ENCODE measurements at regions not wholly inside any gene's neighbourhood (a gene's known extent, or its start where the extent isn't known, plus 50 kb on each side); places are given as distances from the start of the nearest gene placed in this dataset.

DNA sequence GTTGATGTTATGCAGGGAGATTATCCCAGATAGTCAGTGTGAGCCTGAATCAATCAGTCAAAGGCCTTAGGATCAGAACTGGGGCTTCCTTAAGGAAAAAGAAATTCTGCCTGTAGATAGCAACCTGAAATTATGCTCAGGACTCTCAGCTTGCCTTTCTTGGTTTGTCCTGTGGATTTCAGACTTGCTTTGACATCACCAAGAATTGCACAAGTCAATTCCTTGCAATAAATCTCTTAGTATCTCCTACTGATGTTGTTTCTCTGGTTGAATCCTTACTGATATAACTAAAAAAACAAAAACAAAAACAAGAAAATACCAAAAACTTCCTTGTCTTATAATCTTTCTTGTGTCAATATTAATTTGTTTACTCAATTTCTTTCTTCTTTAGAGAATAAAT, 258.9 kb upstream of the TCF21 start:
- H3K4me3 ChIP-seq (ENCODE audit: low read depth, low read length) = no peak overlapping the region
- TF ChIP-seq, protein P1, sequence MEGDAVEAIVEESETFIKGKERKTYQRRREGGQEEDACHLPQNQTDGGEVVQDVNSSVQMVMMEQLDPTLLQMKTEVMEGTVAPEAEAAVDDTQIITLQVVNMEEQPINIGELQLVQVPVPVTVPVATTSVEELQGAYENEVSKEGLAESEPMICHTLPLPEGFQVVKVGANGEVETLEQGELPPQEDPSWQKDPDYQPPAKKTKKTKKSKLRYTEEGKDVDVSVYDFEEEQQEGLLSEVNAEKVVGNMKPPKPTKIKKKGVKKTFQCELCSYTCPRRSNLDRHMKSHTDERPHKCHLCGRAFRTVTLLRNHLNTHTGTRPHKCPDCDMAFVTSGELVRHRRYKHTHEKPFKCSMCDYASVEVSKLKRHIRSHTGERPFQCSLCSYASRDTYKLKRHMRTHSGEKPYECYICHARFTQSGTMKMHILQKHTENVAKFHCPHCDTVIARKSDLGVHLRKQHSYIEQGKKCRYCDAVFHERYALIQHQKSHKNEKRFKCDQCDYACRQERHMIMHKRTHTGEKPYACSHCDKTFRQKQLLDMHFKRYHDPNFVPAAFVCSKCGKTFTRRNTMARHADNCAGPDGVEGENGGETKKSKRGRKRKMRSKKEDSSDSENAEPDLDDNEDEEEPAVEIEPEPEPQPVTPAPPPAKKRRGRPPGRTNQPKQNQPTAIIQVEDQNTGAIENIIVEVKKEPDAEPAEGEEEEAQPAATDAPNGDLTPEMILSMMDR (IDR thresholded peaks at IDR 0.05; ENCODE audit: low read depth, low read length, missing control alignments) = no peak
- DNase-seq (ENCODE audit: low read depth) = no peak

DNA sequence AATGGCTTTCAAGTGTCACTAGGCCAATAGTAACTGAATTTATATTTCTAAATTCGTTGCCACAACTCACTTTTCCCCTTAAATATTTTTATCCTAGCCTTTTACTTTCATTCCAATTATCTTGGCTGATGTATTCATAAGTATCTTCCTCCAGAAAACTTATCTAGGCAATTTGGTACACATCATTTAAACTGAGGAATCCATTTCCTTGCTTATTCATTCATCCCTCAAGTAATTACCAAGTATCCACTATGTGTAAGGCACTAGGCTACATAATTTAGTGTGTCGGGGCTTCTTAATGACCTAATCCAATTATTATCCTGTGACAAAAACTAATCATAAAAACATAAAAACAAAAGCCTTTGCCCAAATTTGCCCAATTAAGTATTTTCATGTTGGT, 258.3 kb upstream of the TCF21 start:
- no peak for DNase-seq (ENCODE audit: low read depth)
- no peak overlapping the region for H3K4me3 ChIP-seq (ENCODE audit: low read depth, low read length)
- TF ChIP-seq, protein P1 (IDR thresholded peaks at IDR 0.05; ENCODE audit: low read depth, low read length, missing control alignments) = no peak

DNA sequence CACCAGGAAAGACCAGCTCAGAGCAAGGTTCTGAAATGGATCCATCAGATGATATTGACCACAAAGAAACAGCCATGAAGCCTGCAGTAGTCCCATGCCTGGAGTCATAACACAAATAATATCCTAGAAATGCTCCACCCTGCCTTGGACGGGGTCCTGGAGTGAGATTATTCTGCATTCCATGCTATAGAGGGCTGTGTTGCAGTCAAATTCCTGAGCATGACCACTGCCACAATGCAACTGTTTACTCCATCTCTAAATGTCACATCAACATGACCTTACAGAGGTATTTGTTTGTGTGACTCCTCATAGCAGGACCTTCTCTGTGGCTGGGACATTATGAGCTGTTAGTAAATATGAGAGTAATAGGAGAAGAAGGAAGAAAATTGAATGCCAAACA, 257.5 kb upstream of the TCF21 start:
- TF ChIP-seq, protein P1 (IDR thresholded peaks at IDR 0.05; ENCODE audit: low read depth, low read length, missing control alignments) = no peak
- DNase-seq (ENCODE audit: low read depth) = no peak
- no peak overlapping the region for H3K4me3 ChIP-seq (ENCODE audit: low read depth, low read length)

DNA sequence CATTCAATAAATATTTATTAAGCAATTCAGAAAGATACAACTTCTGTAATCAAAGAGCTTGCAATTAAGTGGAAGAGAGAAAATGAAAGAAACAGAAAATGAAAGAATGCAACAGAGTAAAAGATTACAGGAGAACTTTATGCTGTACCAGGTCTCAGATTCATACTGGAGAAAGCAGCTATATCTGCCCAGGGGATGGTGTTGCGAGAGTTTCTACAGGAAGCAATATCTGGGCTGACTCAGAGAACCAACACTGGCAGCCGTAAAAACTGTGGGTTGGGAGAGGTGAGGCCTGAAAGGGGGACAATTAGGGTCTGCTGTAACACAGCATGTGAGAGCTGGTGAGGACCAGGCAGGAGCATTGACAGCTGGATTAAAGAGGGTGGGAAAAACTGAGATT, 256.7 kb upstream of the TCF21 start:
- TF ChIP-seq, protein P1 (IDR thresholded peaks at IDR 0.05; ENCODE audit: low read depth, low read length, missing control alignments) = no peak
- no peak overlapping the region for H3K4me3 ChIP-seq (ENCODE audit: low read depth, low read length)
- DNase-seq (ENCODE audit: low read depth) = no peak

DNA sequence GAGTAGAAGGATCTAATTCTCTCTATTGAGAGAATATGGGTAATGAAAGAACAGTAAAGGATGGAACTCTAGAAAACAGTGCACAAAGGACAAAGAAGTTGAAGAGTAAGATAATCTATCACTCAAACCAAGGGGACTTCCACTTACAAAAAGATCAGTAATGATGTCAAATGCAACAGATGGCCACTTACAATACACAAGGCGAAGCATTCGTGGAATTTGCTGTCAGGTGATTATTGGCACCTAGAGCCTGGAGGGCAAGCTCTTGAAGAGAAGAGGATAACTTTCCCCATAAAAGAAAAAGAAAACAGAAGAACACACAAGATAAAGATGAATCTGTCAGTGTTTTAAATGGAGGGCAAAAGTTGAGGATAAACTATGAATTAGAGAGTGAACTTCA, 256.0 kb upstream of the TCF21 start:
- no peak for DNase-seq (ENCODE audit: low read depth)
- TF ChIP-seq, protein P1 (IDR thresholded peaks at IDR 0.05; ENCODE audit: low read depth, low read length, missing control alignments) = no peak

DNA sequence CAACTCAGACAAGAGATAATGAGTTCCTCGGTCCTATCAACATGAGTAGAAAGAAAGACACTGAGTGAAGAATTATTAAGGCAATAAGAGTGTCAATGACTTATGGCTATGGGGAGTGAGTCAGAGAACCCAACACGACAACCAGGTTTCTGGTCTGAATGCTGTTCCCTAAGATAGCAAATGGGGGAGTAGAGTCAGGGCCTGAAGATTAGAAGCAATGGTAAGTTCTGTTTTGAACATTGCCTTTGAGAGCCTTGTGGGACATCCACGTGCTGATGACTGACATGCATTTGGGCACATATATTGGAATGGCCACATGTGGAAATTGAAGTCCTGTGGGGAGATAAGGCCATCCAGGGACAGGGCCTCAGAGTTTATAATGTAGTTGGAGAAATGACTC, 254.4 kb upstream of the TCF21 start:
- H3K4me3 ChIP-seq (ENCODE audit: low read depth, low read length) = no peak overlapping the region
- no peak for DNase-seq (ENCODE audit: low read depth)
- TF ChIP-seq, protein P1 (IDR thresholded peaks at IDR 0.05; ENCODE audit: low read depth, low read length, missing control alignments) = no peak

More for the DNA sequence above, 256.0 kb upstream of the TCF21 start:
- H3K4me3 ChIP-seq (ENCODE audit: low read depth, low read length) = no peak overlapping the region

DNA sequence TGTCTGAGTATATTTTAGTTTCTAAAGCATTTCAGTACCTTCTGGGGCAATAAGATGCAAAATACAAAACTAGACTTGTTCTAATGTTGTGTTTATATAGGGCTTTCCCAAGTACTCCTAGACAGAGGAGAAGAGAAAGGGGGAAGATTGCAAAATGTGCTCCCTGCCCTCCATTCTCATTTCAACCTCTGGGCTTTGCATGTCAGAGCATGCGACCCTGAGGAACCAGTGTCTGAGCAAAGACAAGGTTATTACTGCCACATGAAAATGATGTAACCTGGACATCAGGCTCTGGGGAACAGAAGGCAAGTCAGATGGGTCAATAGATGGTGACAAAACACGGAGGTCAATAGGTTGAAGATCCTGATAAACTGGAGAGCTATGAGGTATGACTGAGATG, 253.5 kb upstream of the TCF21 start:
- no peak overlapping the region for H3K4me3 ChIP-seq (ENCODE audit: low read depth, low read length)
- DNase-seq (ENCODE audit: low read depth) = no peak
- TF ChIP-seq, protein P1 (IDR thresholded peaks at IDR 0.05; ENCODE audit: low read depth, low read length, missing control alignments) = no peak

Data from GM12864 (cell line).